Stomach (tissue), 4 donors: ENCODE measurements at regions not wholly inside any gene's neighbourhood (a gene's known extent, or its start where the extent isn't known, plus 50 kb on each side); places are given as distances from the start of the nearest gene placed in this dataset.

Experiments
- CTCF ChIP-seq, 7 experiments: fragments of 450-650 bp in 4 of 7; fragments of 200-600 bp in 3 of 7; sonication (generic) in 3 of 7; IDR thresholded peaks; one replicate each; pipeline ENCODE4 v1.5.1; 2016 to 2019; ENCODE audit warnings: antibody characterized with exemption in 7 of 7, control low read depth in 2 of 7, mild to moderate bottlenecking in 1 of 7
- POLR2A ChIP-seq, 4 donors: fragments of 450-650 bp; IDR thresholded peaks; one replicate each; pipeline ENCODE4 v1.6.1; 2016; ENCODE audit warnings: antibody characterized with exemption in 4 of 4, control low read depth in 2 of 4, mild to moderate bottlenecking in 1 of 4, moderate library complexity in 1 of 4
- POLR2AphosphoS5 ChIP-seq, 3 donors: sonication (generic); formaldehyde crosslinking; IDR thresholded peaks; one replicate each; pipeline ENCODE4 v1.6.1; 2016; ENCODE audit warnings: antibody characterized with exemption in 3 of 3

GRCh38 chr15:66834881-66835878 lies 133.1 kb downstream of the SMAD6 start:
- no peak for TF ChIP-seq CTCF (IDR thresholded peaks at IDR 0.05)
- no peak for TF ChIP-seq POLR2A (IDR thresholded peaks at IDR 0.05)
- no peak for TF ChIP-seq POLR2AphosphoS5 (IDR thresholded peaks at IDR 0.05)
